GM23248 (cell line): ENCODE measurements at regions not wholly inside any gene's neighbourhood (a gene's known extent, or its start where the extent isn't known, plus 50 kb on each side); places are given as distances from the start of the nearest gene placed in this dataset.

Experiments used
- EZH2 ChIP-seq: fragments of 200-600 bp; sonication (generic); IDR thresholded peaks from 2 replicates; pipeline ENCODE4 v1.6.1; 2018; ENCODE audit warnings: antibody characterized with exemption, mild to moderate bottlenecking; ENCODE audit not compliant: insufficient read depth, poor library complexity, severe bottlenecking
- EZH2phosphoT487 ChIP-seq: fragments of 200-600 bp; sonication (generic); IDR thresholded peaks from 2 replicates; pipeline ENCODE4 v1.6.1; 2018; ENCODE audit warnings: antibody characterized with exemption, moderate library complexity, mild to moderate bottlenecking, low read depth; ENCODE audit not compliant: insufficient read depth

DNA sequence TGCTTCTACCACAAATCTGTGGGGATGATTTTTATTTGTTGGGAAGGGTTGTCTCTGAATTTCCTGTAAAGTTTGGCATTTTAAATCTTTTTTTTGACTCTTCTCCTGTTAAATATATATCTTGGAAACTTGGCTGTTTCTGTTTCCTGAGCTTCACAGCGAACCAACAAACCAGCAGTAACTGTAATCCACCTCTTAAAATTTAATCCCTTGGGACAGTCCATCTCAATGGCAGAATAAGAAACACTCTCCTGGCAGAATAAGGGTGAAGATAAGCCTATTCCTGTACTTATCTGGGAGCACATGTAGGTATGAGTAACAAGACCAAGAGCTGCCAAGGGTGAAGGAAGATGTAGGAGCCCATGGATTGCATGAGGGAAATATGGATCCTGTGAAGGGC lies 73.1 kb upstream of the RPS23 start:
- TF ChIP-seq EZH2phosphoT487 (no peak), EZH2 (no peak)
